Mesenteric fat pad (tissue), 1 donor: ENCODE measurements at regions not wholly inside any gene's neighbourhood (a gene's known extent, or its start where the extent isn't known, plus 50 kb on each side); places are given as distances from the start of the nearest gene placed in this dataset.

Experiments used
- DNase-seq: peaks from one replicate; pipeline ENCODE4 v3.0.0-alpha.2; 2020; ENCODE audit warnings: low spot score
- donor health status: DM: yes; HTN: yes; CAD: no.

DNA sequence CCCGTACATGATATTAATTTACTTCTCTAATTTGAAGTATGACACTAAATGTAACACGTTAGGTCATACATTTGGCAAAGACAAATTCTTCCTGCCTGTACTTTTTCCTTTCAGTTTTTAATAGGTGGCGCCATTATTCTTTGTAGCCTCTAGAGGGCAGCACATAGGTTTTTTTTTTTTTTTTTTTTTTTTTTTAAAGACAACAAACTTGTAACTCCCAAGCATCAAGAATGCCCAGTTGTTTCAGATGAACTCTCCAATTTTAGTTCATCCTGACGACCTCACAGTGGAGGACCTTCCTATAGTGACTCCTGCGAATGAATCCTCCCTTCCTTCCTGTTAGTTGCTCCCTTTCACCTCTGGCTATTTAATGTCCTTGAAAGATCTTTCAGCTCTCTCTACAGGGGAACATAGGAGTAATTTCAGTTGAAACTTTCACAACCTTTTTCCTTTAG, 139.3 kb upstream of the HDAC9 start:
- no peak for DNase-seq

DNA sequence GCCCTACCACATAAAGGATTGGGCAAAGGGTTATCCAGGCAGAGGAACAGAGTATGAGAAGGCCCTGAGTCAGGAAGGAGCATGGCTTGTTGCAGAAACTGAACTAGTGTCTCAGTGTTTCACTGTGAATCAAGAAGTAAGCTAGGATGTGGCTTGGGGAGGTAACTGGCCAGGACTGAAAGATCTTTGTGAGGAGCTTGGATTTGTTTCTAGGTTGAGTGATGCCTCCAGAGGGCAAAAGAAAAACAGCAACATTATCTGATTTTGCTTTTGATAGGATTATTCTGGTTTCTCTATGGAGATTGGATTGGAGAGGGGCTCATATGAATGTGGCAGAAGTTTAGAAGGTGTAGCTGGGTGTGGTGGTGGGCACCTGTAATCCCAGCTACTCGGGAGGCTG, 137.9 kb upstream of the HDAC9 start:
- DNase-seq = no peak

DNA sequence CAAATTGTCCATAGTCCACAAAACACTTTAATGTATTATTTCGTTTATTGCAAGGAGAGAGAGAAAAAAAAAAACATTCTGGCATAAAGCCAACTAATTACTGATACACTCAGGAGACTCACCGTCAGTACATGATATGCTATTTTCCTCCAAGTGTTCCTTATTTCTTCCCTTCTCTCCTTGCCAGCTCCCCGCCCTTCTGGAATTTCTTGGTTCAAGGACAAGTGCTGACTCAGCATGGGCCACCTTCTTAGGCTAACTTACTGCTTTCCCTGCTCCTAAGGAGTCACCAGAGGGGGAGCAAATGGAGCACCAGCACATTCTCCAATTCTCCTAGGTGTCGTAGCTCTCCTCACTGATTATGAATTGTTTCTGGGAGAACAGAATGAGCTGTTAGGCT, 133.8 kb upstream of the HDAC9 start:
- DNase-seq = no peak

DNA sequence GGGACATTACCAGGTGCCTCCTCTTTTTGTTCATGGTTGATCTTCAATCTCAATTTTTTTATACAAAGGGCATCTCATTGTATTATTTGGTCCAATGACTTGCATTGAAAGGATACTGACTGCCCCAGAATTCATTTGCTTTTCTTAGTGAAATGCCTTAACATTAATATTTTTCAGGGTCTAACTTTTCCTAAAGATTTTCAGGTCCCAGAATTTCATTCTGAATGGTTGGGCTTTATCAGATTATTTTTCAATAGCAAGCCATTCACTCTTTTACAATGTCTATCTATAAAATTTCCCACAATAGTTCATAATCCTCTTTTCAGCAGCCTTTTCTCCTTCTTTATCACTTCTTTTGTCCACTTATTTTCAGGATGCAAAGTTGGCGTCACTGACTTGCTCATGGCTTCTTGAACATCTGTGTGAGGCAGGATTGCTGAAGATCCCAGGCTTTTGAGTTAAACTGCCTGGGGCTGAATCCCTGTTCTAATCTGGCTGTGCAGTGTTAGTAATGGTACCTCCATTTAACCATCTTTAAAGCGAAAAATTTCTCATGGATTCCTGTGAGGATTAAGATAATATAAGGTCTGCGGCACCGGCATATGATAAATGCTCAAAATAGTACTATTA, 131.7 kb upstream of the HDAC9 start:
- no peak for DNase-seq

DNA sequence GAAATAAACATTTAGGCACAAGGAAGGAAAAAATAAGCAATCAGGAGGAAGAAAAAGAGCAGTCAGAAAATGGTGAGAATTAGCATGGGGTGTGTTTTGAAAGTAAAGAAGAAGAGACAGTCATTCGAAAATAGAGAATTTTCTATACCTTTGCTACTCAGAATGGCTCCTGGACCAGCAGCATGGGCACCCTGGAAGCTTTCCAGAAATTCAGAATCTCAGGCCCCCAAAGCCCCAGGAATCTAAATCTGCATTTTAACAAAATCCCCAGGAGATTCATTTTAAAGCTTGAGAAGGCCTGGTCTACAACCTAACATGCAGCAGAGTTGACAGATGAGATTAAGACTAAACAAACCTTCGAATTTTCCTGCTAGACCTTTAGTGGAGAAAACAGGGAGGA, 131.2 kb upstream of the HDAC9 start:
- no peak for DNase-seq

DNA sequence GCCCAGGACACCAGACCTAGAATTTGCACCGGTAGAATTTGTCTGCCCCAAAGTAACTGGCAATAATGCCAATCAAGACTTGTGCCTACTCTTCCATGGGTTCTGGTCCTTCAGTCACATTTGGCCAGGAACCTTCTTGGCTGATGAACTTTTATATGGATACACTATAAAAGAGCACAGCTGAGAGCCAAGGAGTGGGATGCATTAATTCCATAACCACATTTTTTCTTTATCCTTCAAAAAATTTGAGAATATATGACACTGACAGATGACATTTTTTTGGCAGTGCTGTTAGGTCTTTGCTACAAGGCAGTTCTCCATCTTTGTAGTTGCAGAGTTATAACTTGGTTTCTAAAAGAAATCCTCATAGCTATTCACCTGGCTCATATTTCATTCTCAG, 129.2 kb upstream of the HDAC9 start:
- no peak for DNase-seq

DNA sequence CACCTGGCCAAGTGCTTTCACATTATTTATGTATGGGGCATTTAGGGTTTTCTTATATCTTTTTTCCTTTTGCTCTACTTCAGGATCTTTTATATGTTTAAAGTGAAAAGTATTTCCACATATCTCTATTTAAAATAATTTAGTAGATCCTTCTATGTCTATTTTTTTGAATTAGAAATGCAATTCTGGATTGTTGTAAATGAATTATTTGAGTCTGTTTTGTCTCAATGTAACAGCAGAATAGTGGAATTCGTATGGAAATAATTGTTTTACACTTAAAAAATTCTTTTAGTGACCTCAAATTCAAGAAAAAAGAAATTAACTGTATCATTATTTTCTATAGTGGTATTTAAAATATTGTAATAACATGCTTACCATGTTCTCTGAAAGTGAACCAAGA, 126.5 kb upstream of the HDAC9 start:
- DNase-seq = no peak

DNA sequence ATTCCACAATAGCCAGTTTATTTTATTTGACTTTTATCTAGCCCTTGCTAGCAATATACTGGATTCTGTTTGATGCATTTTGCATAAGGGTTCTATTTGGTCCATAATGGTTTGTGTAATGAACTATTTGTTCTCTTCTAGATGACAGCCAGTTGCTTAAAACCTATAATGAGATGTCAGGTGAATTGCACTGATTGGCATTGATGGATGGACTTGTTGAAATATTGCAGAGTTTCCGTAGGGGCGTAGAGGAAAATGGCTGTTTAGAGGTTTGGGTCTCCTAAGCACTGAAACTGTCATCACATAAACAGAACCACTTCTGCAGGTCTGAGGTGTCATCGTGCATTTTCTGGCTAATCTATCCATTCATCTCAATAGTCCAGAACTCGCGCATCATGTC, 124.9 kb upstream of the HDAC9 start:
- DNase-seq = no peak

DNA sequence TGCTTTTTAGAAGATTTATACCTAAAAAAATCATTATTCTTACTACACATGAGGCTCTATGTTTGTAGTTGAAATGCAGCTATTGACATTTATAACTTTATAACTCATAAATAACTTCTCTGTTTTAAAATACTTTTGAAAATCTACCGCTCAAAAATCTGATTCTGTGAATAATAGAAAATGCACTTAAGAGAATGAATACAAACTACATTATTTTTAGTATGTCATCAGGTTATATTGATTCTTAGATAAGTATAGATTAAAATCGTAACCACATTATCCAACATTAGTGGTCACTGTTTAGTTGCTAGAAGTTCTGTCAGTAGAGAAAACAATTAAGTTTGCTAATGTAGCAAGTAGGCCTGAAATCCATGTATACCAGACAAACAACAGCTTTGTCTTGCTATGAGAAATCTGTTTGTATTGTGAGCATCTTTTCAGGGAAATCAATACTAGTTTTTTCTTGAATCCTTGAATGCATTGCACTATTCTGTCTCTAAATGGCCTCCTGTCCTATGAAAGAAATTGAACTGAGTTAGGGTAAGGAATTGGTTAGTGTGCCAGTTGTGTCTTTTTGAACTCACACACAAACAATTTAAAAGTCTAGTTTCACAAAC, 116.5 kb upstream of the HDAC9 start:
- no peak for DNase-seq

DNA sequence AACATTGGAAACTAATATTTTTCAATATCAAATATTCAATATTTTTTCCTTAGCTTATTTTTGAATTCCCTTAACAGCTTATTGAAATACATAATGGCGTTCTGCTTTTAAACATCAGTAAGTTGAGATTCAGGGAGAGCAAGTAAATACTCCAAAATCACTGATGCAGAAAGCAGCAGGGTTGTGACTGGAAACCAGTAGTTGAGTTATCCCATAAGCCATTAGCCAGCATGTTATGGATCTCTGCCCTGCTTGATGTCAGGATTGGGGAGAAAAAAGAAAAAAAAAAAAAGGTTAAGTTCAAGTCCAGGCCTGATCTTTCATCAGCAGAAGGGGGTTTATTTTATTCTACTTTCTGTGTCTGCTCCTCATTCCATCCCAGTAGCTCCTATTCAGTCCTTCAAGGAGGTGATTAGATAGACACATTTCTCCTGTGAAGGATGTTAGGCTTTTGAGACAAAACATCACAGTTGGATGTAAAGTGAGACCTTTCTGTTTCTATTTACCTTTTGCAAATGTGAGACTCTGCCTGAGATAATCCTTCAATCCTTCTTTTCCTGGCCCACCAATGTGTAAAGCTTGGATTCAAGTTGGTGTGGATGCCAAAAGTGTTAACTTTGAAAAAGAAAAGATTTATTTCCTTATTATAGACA, 110.9 kb upstream of the HDAC9 start:
- no peak for DNase-seq

DNA sequence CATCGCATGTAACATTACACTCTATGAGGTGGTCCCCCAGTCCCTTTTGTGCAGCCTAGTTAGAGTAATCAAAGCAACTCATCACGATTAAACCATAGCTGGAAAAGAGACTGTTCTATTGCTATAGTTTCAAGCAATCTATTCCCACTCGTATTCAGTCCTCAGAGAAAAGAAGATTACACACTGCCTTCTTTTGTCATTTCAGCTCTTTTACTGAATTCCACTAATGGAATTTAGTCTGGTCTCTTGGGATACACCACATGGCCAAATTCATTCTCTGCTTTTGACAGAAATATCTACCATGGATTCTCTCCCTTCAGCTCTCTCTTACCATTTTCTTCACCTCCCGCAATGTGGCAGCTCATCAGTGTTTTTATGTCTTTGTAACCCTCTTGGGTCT, 108.9 kb upstream of the HDAC9 start:
- no peak for DNase-seq

DNA sequence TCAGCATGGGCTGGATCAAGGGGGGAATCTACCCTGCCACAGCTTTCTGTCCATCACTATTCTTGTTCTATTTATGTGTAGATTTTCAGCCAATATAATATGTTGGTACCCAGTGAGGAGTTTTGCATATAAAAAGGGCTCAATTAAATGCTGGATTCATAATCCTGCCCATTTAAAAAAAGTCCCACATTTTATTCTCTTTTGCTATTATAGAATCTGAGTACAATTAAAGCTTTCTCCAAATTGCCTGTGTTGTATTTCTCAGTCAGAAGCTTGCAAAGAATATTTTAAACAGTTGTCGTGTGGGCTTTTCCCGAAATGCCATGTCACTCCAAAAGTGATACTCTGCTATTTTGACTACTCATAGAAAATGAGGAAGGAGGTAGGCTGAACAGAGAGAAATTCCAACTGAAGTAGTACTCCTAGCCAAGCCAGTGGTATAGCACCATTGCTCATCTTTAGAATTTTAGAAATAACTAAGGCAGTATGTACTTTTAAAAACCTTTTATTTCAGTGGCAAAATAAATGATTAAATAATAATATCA, 108.3 kb upstream of the HDAC9 start:
- DNase-seq = no peak

DNA sequence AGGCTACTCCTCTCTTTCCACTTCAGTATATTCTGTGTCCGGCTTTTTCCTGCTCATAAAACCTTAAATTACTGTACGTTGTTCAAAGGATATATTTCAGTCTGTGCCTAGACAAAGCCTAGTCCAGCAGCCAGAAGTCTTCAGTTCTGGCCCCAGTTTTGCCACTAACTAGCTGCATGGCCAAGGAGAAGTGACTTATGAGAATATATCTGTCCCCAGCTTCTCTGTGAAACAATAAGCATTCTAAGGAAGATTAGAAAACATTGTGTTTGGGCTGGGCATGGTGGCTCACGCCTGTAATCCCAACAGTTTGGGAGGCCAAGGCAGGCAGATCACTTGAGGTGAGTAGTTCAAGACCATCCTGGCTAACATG, 105.0 kb upstream of the HDAC9 start:
- no peak for DNase-seq

DNA sequence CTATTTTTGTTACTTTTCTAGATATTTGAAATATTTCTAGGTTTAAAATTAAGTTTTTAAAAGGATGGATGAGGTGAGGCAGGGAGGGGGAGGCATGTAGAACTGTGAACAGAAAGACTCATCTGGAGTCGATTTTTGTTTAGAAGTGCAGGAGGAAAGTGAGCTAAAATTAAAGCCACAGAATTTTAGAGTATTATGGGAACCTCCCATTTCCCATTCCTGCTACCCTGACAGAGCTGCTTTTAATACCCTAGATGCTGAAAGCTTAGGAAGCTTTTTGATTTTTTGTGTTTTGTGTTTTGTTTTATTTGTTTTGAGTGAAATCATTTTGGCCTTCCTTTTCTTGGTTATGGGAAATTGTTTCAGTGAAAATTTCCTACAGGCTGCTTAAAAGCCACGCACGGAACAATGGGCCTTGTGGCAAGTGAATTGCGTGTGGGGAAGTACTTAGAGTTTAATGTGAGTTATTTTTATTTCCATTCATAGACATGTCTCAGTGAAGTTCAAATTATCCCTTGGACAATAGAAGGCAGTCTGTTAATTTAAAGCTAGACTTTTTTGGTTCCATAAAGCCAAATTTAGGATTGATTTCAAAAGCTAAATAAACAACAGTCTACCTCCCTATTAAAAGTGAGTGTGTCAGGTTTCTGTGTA, 102.0 kb upstream of the HDAC9 start:
- DNase-seq = no peak

DNA sequence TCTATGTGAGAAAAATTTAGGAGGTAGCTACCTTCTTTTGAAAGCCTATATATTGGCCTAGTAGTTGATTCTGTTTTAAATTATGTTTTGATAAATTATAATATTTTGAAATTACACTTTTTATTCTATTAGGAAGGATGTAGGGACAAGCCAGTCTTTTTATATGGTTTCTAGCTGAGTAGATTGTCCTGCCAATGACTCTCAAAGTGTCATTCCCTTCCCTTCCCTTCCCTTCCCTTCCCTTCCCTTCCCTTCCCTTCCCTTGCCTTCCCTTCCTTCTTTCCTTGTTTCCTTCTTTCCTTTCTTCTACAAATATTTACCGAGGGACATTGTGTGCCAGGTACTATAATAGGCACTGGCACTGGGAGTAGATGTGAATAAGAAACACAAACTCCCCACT, 99.7 kb upstream of the HDAC9 start:
- no peak for DNase-seq

DNA sequence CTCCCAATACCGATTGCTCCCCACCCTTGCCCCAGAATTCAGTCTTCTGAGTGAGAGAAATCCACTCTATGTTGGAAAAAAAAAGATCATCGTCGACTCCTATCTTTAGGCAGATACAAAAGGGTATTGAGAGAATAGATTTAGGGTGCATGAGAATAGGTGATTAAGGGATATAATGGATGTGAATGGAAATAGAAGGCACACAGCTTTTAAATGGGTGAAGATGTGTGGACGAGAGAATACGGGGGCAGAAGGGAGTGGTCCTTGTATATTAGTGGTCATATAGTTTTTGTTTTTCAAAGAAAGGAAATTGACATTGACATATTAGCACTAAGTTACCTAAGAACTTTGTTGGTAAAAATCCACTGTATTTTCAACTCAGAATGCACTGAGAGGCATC, 98.6 kb upstream of the HDAC9 start:
- DNase-seq = no peak

DNA sequence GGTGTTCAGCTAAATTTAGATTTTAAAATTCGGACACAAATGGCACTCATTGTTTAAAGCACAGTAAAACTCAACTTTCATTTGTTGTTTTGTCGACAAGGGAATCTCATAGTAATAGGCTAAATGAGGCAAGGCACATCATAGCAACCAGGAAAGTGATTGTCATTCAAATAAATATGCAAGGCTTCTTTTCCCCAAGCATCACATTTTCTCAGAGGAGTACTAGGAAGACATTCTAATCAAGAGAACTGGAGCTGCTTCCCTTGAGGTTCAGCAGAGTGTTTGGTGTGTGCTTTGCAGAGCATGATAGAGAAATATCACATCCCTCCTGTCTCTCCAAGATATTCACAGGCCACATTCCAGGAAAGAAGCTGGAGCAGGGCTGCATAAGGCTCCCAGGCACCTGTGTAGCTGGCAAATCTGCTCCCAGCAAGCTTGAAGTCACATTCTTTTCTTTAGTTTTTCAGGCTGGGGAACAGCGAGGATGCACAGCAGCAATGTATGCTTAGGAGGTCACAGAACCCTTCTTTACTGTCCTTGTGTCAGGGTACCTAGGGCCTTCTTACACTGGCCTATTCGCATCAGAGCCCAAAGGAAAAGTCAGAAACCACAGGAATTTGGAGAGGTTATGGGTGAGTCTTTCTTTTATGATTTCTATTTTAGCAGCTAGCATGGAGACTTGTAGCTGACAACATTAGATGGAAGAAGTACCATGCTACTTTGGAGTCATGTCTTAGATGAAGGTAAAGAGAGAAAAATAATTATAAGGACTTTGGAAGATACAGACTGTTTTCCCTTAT, 95.9 kb upstream of the HDAC9 start:
- DNase-seq = no peak

DNA sequence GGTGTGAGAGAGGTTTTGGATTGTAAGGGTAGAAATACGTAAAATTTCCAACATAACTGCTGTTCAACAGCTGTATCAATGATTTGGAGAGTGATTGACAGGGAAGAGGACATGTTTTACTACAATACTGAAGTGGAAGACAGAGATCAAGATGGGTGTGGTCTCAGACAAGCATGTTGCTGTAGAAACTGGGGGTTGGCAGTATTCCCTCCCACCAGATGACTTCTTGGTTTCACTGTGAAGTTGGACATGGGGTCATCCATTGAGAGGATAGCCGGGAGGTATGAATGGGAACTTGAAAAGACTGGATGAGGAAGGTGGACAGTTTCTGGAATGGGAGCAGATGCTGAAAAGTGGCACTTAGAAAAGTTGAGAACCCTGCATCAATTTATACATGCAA, 95.3 kb upstream of the HDAC9 start:
- no peak for DNase-seq

DNA sequence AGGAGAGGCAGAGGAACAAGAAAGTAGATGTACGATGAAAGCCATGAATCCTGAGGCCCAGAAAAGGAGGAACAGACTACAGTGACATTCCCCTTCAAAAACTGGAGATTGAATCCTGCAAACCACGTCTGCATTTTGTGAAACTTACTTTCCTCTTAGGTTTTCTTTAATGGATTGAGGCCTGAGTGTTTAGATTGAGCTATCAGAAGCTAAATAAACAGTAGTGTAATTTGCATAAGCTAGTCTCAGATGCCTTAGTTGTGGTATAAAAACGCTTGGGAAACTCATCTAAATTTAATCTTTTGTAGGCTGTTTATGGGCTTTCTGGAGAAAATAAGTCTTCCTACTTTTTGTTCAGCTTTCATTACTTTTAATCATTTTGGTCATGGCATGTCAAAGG, 94.8 kb upstream of the HDAC9 start:
- no peak for DNase-seq

DNA sequence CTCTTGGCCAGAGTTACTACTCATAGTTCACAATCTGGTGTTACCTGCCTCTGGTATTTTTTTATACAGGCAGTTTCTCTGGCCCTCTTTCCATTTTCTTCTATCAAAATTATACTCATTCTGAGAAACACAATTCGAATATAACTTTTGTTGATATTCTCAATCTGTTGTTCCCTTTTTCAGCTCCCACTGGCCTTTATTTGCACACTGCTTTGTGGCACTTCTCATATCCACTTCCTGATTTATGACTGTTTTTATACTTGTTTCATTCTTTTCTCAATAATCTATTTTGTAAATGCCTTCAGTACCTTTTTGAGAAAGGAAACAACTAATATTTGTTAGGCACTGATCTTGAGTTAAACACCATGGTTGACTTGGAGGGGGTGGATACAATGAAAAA, 93.8 kb upstream of the HDAC9 start:
- DNase-seq = no peak

DNA sequence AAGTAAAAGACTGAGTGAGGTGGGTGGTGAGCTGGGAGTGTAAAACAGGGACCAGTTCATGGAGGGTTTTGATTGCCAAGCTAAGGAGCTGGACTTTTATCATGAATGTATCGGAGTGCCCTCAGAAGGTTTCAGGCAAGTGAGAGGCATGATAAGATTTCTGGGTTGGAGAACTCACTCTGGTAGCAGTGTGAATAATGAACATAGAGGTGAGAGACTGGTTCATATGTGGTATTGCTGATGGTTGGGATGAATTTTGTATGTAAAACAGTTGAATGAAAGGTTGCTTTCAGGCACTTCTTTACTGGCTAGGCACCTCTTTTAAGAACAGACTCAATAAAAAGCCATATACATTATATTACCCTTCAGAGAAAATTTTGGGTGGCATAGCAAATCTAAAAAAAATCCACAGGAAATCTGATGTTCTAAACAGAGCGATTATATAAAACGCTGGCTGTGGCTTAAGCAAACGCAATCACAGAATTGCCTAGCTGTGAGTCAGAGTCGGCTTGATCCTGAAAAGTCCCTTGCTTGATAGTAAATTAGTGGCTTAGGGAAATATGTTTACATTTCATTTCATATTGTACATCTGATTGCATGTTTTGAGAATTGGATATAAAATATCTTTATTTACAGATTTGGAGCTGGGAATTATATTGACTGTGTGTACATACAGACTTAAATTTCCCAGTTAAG, 92.9 kb upstream of the HDAC9 start:
- DNase-seq = no peak
